ENCODE measurements at regions not wholly inside any gene's neighbourhood (a gene's known extent, or its start where the extent isn't known, plus 50 kb on each side); places are given as distances from the start of the nearest gene placed in this dataset.

DNA sequence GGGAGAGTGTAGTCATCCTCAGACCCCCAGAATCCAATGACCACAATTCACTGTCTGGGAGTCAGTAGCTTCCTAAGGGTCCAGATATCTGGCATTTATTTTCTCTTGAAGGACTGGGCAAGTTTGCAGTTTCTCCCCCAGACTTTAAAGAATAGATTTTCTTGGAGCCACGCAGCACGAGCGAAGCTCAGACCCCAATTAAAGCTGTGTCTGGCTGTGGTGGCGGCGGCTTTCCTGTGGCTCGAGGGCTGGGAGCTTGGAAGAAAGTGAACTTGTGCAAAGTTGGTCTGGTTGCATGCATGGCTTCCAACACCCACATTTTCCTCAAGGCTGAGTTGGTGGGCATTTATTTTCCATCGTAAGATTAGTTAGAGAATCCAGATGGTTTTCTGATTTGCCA lies 105.0 kb downstream of the ACKR3 start:
- DNase-seq = no peak

DNA sequence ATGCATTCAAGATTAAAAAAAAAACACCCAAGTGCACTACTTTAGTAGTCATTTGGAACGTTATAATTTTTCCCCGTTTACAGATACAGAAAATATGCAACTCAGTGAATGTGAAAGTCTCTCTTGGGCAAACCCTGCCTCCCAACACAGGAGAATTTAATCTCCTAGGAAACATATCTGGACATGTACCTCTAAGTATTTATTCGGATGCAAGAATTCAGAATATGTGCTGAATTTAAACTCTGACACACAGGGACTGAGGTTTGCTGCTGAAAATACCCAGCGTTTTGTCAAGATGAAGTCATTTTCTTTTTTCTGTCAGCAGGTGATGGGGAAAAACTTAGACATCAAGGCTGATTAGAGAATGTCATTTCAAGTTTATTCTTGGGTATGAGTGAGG lies 105.4 kb downstream of the ACKR3 start:
- DNase-seq = no peak

DNA sequence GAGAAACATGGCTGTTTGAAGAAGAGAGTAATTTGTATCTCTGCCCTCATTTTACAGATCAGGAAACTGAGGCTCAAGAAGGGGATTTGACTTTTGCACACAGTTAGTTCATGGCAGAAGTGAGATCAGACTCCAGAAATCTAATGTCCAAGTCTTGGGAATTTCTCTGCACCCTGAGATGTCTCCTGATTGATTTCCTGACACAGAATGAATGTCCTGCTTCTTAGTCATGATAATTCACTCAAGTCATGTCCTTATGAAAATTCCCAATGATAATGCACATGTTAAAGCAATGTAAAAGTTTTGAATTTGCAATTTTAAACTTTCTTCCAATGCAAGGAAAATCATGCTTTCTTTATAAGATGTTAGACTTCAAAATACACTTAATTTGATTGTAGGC lies 105.9 kb downstream of the ACKR3 start:
- DNase-seq = no peak

DNA sequence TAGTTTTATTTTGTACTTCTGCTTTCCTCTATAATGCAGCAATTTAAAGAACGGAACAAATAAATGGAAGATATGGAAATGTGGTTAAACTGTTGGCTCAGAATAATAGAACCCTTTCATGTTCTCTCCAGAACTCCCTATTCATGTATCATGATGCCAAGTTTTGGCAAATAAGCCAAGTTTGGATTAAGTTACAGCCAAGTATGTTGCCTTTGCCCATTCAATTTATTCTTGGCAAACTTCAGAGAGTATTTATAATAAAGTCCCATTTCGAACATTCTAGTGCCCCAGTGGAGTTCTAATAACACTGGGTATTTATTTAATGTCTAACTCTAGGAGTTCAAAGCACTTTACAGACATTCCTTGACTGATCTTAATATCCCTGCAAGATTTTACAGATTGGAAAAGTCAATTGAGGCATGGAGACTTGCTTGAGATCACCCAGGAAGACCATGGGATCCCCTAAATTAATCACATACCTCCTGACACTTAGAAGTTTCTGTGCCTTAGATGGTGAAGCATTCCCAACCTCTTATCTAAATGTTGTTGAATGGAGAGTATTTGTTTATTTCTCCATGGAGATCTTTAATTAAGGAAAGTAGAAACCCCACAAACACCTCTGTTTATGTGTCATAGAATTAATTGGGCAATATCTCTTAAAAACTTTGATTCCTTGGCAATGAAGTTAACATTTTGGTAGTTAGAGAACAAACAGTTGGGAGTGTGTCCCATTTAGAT lies 106.7 kb downstream of the ACKR3 start:
- no peak for DNase-seq

DNA sequence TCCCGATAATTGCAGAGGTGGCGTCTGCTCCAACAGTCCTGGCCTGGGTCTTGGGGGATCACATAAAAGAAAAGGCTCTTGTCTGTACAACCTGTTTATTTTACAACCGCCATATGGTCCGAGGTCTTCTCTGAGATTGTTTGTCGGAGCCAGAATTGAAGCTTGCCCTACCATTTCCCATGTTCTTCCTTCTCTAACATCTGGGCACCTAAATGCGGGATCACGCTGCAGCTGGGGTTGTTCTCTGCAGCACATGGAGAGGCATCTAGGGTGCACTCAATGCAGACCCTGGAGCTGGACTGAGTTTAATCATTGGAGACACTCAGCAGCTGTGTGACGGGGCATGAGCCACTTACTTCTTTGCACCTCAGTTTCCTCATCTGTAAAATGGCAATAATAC lies 107.7 kb downstream of the ACKR3 start:
- no peak for DNase-seq

DNA sequence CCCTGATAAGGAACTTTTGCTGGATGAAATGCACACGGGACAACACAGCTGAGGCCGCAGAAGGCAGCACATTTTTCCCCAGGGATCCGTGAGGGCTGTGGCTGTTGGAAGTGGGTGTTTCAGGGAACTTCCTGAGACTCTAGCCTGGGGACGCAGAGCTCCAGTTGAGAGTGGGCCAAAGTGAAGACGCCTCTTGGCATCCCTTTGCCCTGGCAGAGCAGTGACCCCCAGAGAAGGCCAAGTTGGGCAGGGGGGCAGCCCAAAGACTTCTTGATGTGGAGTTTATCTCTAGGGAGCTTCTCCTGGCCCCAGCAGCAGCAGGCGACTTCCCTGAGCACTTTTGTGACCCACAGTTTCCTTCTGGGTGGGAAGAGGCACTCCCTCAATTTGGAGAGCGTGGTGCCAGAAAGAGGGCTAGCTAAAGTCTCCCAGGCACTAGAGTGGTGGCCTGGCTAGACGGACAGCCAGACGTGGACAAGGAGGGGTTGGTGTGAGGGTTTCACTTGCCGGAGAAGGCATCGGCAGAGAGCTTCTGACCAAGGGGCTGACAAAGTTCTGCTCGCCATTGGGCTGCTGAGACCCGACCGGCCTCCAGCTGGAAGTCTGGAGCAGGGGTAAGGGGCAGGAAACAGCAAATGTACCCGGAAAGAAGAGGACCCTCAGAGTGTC lies 108.8 kb downstream of the ACKR3 start:
- DNase-seq = no peak

DNA sequence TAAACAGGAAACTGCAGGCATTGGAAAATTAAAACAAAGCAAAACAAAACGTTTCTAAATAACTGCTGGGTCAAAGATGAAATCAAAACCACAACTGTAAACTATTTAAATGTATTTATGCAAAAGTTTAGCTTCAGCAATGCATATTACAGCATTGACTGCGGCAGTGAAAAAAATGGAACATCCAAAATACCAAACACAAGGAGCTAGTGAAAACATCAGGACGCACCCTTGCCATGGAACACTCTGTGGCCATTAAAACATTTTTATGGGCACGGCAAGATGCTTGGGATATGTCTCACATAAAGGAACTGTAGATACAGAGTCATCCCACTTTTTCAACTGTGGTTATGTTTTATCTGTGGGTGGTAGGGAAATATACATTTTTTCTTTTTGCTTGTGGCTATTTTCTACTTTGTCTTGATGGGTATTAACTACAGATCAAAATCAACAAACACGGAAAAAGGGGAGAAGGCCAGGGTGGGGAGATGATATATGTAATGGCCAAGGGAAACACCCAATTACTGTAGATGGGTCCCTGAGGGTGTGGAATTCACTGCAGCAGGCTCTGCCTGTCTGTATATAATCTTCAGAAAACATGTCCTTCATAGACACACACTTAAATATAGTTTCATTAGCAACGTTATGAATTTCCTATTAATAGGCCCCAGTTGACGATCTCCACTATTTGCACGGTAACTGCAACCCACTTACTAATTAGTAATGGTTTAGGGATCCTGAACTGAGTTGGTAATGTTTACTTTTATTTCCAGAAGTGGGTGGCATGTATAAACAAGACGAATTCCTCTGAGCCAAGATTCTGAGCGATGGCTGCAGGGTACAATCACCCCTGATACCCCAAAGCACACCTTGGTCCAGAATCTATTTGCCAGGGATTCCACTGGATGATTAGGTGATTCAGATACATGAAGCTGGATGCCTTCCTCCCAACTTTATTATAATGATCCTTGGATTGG lies 110.5 kb downstream of the ACKR3 start:
- no peak for DNase-seq

DNA sequence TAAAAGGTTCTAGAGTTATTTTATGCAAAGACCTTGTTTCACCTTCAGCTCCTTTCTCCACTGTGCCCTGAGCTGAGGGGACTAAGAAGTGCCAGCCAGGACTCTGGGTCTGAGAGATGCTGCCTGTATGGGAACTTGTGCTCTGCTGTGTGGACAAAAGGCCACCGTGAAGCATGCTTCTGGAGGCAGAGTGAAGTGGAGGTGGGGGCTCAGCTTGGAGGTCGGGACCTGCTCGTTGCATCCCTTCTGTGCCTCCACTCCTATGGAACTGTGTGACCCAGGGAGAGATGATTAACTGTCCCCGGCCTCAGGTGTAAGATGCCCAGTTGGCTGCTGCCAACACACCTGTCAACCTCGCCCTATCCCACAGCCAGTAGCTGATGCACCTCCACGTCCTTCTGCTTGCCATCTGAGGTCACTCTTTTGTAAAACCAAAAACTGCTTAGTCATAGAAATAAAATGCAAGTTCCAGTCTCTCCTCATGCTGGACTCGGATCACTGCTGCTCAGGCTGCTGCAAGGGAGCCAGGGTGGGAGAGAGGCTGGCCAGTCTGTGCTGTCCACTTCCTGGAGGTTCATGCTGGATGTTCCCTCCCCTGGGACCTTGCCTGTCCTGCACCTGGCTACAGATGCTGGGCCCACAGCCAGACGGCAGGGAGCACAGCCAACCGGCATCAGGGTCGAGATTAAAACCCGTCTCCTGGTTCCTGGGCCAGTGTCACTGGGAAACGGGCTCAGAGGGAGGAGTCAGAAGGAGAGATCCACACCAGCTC lies 113.2 kb downstream of the ACKR3 start:
- DNase-seq = no peak

DNA sequence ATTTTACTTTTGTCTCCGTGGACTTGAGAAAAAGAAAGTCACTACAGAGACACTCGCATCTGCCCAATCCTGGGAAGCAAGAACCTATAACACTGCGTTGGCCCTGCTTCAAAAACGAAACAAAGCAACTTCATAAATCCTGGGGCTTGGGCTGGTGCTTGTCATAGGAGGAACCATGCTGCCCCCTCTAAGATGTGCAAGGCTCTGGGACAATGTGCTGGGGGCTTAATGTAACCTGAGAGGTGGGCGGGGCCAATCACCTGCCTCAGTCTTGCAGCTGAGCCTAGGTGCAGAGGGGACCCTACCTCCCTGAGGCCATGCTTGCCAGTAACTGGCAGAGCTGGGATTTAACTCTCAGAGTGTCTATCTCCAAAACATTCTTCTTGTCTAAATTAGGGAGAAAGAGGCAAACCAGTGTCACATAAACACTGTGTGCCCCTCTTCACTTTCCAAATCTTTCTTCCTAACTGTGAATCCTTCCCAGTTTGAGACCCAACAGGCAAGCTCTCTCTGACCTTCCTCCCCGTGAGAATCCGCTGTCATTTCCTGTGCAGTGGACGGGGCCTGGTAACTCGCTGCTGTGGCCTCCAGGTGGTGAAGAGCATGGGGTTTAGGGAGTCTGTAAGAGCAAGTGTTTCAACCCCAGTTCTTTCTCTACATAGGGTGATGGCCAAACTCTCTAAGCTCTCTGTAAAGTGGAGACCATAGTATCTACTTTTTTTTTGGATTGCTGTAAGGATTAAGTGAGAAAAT lies 115.1 kb downstream of the ACKR3 start:
- no peak for DNase-seq

DNA sequence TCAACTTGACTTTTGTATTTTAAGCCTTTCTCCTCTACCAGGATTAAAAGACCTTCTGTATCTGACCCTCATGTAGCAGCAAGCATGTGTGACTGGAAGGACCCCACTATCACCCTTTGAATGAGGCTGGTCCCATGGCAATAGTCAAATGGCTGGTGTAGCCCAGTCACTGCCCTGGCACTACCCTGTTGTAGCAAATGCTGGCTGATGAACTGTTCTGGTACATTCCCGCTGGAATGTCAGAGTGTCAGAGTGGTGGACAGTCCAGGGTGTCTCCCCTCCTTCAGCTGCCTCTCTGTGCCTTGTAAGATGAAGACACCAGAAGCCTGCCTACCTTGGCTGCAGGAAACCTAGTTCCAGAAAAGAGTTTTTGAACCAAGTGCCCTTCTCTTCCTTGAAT lies 115.7 kb downstream of the ACKR3 start:
- no peak for DNase-seq

DNA sequence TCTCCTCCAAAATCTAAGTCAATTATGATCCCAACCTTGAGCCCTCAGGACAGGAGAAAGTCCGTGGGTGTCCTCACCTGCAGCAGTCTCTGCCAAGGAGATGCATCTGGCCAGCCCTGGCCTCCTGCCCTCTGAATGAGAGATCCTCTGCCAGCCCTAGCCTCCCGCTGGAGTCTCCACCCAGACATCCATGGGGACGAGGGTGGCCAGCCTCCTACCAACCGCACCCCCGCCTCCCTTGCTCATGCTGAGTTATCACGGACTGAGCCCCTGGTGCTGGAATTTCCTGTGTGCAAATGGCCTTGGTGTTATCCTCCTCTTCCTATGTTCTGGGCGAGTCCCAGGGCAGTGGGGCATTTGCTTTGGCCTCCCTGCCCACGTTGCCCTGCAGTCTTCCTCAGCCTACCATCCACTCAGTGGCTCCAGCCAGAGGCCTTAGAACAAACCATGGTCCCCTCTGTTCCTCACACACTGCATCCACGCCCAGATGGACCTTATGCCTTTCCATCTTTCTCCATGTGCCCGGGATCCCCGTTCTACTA lies 116.4 kb downstream of the ACKR3 start:
- DNase-seq = no peak

DNA sequence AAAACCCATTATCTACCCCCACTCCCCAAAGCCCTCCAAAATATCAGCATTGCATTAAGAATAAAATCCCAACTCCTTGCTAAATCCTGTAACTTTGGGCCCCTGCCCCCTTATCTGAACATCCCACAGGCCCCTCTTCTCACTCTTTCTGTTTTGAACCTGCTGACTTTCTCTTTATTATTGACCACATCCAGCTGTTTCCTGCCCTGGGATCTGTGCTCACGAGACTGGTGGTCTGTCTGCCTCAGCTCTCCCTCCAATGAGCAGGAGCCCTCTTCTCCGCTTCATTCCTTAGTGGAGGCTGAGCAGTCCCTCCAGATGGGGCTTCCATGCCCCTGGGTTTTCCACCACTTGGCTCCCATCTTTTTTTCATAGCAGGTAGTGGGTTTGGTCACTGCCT lies 116.9 kb downstream of the ACKR3 start:
- no peak for DNase-seq

DNA sequence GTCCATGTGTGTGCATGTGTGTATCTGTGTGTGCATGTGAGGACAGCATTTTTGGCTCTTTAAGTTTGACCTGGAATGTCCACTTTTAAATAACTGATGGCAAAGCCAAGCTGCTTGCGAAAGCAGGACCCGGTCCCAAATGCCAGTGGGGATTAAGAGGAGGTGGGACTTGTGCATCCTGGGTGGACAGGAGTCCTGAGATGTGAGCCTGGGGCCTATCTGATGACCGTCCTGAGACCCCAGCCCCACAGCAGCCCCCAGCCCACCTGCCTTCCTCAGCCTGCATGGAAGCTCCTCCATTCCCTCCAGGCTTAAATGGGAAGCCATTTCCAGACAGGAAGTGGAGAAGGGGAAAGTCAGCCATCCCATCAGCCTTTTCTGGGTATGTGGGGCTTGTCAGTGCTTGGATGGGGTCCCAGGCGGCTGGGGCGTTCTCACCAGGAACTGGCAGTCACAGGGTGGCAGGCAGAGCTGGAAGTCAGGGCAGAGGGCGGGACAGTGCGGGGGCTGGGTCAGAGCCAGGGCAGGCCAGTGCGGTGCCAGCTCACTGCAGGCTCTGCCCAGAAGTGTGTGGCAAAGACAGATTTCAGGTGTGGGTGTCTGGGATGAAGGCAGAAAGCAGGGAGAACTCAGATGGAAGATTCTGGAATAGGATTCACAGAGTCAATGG lies 117.8 kb downstream of the ACKR3 start:
- no peak for DNase-seq

DNA sequence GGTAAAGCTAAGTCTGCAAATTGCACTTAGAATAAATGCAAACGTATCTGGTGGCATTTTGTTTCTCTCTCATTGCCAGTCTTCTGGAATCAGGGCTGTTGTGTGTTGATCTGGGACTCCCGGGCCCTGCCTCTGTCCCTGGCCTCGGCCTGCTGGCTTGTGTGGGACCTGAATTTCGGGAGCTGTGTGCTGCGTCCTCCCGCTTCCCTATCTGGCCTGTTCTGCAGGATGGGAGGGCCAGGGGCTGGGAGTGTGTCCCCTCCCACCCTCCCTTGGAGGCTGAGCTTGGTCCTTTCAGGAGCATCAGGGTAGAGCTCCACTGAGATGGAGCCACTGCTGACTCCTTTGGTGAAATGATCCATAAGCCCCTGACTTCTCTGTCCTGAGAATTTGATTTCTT lies 118.5 kb downstream of the ACKR3 start:
- DNase-seq = no peak

DNA sequence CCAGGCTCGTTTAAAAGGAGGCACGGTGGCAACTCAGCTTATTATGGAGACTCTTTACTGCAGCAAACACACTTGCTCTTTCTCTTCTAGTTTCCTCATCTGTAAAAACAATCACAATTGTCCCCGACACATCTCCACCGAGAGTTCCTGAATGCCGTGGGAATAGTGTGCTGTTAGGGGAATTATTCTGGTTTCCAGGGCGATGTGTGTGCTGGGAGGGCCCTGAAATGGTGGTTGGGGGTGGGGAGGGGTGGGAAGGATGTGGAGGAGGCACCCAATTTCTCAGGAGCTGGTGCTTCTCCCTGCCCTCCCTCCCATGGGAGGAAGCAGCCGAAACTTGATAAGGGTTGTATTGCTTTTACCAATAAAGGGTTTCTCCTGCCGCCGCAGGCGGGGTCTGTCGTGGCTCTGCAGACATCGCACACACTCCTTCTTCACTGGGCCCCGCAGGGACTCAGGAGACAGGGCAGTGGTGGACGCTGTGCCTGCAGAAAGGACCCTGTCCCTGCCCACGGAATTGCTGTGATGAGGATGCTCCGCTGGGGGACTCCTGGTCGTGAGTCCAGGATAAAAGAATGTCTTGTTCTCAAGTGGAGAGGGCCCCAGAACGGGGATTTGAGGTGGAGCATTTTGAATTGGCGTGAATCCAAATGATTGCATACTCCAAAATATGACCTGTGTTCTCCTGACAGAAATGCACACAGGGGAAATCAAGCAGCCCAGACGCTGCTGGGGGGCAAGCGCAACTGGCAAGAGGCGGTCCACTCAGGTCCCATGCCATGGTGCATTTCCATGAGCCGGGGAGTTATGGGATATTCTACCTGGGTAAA lies 119.2 kb downstream of the ACKR3 start:
- no peak for DNase-seq

DNA sequence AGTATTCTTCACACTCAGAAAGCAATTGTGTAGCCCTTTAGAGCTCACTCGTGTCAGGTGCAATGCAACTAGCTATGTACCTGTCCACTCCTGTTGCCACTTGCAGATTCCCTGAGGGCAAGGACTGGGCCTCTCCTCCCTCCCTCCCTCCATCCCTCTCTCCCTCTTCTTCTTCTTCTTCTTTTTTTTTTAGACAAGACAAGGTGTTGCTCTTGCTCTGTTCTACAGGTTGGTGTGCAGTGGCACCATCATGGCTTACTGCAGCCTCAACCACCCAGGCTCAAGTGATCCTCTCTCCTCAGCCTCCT lies 119.7 kb downstream of the ACKR3 start:
- no peak for DNase-seq

DNA sequence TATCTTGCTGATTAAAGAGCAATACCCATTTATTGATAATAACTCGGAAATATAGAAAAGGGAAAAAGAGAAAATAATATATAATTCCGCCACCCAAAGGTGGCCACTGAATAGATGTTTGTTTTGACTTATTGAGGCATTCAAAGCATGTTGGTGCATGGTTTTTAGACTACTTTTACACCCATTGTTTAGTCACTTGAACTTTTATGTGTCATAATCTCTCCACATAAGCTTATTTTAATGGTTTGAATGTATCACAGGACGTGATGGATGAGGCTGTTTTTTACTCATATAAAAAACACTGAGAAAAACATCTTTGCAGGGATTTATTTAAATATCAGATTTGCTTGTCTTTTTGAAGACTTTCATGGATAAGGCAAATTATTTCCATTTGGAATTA lies 120.4 kb downstream of the ACKR3 start:
- DNase-seq = no peak

DNA sequence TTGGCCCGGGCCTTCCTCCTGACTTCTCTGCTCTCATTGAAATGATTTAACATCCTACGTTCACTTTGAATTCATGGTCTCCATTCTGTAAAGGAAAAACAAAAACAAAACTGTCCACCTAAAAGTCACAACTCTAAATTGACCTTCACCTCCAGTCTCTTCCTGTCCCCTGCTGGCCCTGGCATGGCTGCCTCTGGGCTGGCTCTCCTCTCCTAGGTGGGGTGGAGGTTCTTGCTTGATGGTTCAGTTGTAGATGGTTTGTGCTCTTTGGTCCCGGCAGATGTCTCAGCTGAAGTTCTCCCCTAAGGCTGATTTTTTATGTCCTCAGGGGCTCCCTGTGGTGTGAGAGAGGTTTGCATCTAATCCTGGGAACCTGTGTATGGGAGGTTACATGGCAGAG lies 121.1 kb downstream of the ACKR3 start:
- DNase-seq = no peak

DNA sequence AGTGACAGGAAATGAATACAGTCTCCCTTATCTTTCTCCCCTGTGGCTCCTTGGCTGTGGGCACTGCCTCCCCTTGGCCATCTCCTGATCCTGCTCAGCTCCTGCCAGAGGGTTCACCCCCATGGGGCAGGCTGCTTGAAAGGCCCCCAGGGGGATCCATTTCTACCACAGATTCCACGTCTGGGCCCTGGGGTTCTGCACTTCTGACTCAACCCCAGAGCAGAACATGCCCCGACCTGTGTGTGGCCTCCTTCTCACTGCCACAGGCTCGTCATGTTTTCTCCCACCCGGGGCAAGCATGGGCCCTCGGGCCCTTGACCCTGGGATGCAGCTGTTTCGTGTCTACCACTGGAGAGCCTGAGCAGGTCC lies 122.2 kb downstream of the ACKR3 start:
- no peak for DNase-seq

DNA sequence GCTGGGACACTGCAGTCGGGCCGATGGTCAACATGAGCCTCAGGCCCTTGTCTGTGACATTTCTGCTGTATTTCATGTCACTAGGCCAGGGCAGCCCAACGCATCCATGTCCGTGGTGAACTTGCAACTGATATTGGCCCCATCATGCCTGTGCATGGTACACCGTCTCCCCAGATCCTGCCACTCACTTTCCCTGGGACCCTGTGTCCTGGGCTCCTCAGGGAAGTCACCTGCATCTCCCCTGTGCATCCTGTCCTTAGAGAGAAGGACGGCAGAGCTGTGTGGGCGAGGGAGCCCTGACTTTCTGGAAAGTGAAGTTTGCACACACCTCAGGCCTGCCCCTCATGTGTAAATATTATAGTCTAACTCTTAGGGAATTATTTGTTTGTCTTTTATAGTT lies 123.3 kb downstream of the ACKR3 start:
- DNase-seq = no peak

DNA sequence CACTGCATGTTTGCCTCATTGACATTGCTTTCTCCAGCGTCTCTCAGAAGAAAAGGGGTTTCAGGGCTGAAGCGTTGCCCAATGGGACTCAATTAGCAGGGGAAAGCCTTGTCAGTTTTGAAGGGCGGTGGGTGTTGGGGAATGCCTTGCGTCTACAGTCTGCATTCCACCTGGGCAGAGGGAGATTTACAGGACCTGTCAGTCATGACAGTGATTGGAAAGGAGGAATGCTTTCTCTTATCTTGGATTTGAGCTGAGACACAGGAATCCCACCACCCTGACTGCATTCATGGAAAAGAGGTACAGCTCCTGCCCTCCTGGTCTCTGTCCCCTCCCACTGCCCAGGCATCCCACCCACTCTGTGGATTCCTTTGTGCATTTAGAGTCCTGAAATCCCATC lies 123.9 kb downstream of the ACKR3 start:
- no peak for DNase-seq

All from stimulated activated CD4-positive, alpha-beta T cell treated with anti-CD3 and anti-CD28 coated beads, Interleukin-15, amount 100 ng/mL, for 24 hours (primary cell).